Endothelial cell (in vitro differentiated cells): ENCODE measurements at regions not wholly inside any gene's neighbourhood (a gene's known extent, or its start where the extent isn't known, plus 50 kb on each side); places are given as distances from the start of the nearest gene placed in this dataset.
"Not testable (repeated sequence)": the region's sequence is repeated elsewhere in the genome, so short reads cannot be mapped to it uniquely, and the experiment has no call there.

Source experiments
- DNase-seq: peaks from one replicate; pipeline ENCODE4 v3.0.0; 2021; ENCODE audit warnings: low spot score
- H3K27ac Mint-ChIP-seq: one replicate; pipeline ENCODE4 v1.8.0; 2021; ENCODE audit warnings: mixed read lengths, inconsistent platforms; ENCODE audit not compliant: unreplicated experiment
- H3K27me3 Mint-ChIP-seq: one replicate; pipeline ENCODE4 v1.8.0; 2021; ENCODE audit warnings: mild to moderate bottlenecking, moderate library complexity, mixed read lengths, inconsistent platforms; ENCODE audit not compliant: unreplicated experiment
- H3K36me3 Mint-ChIP-seq: one replicate; pipeline ENCODE4 v1.8.0; 2021; ENCODE audit warnings: mild to moderate bottlenecking, low read depth, mixed read lengths, inconsistent platforms; ENCODE audit not compliant: unreplicated experiment
- H3K4me1 Mint-ChIP-seq: one replicate; pipeline ENCODE4 v1.8.0; 2021; ENCODE audit warnings: mild to moderate bottlenecking, mixed read lengths, inconsistent platforms; ENCODE audit not compliant: unreplicated experiment
- H3K4me3 Mint-ChIP-seq: one replicate; pipeline ENCODE4 v1.8.0; 2021; ENCODE audit warnings: mild to moderate bottlenecking, mixed read lengths, inconsistent platforms; ENCODE audit not compliant: unreplicated experiment
- H3K9me3 Mint-ChIP-seq: one replicate; pipeline ENCODE4 v1.8.0; 2021; ENCODE audit warnings: mixed read lengths, inconsistent platforms; ENCODE audit not compliant: unreplicated experiment
- TF ChIP-seq, protein P1 (sequence below): fragments of 200-600 bp; sonication (generic); IDR thresholded peaks from one replicate; pipeline ENCODE4 v1.5.0; 2021; ENCODE audit warnings: antibody characterized with exemption; ENCODE audit not compliant: unreplicated experiment

DNA sequence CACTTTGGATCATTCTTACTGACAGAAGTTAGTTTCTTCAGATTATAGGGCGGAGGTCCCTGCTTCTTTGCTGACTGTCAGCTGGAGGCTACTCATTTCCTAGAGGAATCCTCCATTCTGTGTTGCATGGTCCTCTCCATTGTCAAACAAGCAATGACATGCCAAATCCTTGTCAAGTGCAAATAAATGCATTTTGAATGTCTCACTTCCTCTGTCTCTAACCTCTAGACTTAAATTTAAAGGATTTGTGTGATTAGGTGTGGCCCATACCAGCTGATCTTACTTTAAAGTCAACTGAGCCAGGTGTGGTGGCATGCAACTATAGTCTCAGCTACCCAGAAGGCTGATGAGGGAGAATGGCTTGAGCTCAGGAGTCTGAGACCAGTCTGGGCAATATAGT lies 458.4 kb upstream of the CCDC179 start:
- no peak for DNase-seq
- H3K27ac Mint-ChIP-seq: no peak overlapping the region
- H3K36me3 Mint-ChIP-seq: peaks cover 13% of the 10 kb centered on the region
- H3K4me3 Mint-ChIP-seq: no peak overlapping the region
- no peaks in the 10 kb centered on the region for H3K27me3 Mint-ChIP-seq
- H3K4me1 Mint-ChIP-seq: peaks cover 4% of the 10 kb centered on the region
- TF ChIP-seq, protein P1, sequence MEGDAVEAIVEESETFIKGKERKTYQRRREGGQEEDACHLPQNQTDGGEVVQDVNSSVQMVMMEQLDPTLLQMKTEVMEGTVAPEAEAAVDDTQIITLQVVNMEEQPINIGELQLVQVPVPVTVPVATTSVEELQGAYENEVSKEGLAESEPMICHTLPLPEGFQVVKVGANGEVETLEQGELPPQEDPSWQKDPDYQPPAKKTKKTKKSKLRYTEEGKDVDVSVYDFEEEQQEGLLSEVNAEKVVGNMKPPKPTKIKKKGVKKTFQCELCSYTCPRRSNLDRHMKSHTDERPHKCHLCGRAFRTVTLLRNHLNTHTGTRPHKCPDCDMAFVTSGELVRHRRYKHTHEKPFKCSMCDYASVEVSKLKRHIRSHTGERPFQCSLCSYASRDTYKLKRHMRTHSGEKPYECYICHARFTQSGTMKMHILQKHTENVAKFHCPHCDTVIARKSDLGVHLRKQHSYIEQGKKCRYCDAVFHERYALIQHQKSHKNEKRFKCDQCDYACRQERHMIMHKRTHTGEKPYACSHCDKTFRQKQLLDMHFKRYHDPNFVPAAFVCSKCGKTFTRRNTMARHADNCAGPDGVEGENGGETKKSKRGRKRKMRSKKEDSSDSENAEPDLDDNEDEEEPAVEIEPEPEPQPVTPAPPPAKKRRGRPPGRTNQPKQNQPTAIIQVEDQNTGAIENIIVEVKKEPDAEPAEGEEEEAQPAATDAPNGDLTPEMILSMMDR: no peak
- peaks cover 10% of the 10 kb centered on the region for H3K9me3 Mint-ChIP-seq

DNA sequence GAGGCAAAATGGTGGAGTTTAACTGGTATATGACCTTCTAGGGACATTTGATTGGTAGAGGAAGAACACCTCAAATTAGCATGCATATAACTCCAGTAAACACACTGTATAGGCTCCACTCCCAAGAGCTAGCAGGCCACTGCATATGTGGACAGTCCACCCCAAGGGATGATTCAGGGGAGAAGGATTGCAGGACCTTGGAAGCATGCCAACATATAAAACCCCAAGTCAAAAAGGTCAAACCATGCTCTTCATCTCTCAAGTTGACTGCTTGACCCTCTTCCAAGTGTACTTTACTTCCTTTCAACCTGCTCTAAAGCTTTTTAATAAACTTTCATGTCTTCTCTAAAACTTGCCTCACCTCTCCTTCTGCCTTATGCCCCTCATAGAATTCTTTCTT lies 459.9 kb upstream of the CCDC179 start:
- Mint-ChIP-seq H3K4me3 (peak overlapping the region; percentile 60), H3K9me3 (peaks cover 13% of the 10 kb centered on the region), H3K27me3 (no peaks in the 10 kb centered on the region), H3K27ac (no peak overlapping the region), H3K4me1 (no peaks in the 10 kb centered on the region), H3K36me3 (peaks cover 13% of the 10 kb centered on the region)
- DNase-seq: no peak
- TF ChIP-seq, protein P1: no peak

DNA sequence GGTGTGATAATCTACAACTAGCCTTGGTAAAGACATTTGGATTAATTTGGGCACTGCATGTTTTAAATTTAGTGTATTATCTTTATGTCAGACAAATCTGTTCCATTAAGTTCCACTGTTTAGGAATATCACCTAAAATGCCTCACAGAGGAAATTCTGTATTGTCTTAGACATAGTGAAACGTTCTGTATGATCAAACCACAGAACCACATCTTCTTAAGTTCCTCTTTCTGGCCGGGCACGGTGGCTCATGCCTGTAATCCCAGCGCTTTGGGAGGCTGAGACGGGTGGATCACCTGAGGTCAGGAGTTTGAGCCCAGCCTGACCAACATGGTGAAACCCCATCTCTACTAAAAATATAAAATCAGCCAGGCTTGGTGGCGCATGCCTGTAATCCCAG lies 475.3 kb upstream of the CCDC179 start:
- H3K4me3 Mint-ChIP-seq, H3K27me3 Mint-ChIP-seq, H3K36me3 Mint-ChIP-seq, H3K27ac Mint-ChIP-seq, DNase-seq, H3K4me1 Mint-ChIP-seq, H3K9me3 Mint-ChIP-seq: not testable (repeated sequence)

DNA sequence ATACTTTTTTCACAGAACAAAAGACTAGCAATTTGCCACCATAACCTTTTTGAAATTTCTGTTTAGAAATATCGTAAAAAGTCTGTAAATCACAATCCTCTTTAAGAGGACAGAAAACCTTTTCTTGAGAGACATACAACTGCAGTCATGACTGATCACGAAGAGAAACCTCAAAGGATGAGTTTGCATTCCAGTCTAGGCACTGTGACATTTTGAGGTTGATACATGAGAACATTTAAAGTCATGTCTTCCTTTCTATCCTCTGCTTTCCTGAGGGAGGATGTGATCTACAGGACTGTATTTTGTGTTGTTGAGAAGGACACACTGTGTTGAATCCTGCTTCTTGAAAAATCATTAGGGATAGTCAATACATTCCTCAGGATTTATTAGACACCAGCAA lies 476.7 kb upstream of the CCDC179 start:
- Mint-ChIP-seq H3K9me3 (no peaks in the 10 kb centered on the region), H3K4me3 (no peak overlapping the region), H3K36me3 (no peaks in the 10 kb centered on the region), H3K4me1 (peaks cover 5% of the 10 kb centered on the region), H3K27me3 (no peaks in the 10 kb centered on the region), H3K27ac (no peak overlapping the region)
- DNase-seq: no peak
- TF ChIP-seq, protein P1: no peak

DNA sequence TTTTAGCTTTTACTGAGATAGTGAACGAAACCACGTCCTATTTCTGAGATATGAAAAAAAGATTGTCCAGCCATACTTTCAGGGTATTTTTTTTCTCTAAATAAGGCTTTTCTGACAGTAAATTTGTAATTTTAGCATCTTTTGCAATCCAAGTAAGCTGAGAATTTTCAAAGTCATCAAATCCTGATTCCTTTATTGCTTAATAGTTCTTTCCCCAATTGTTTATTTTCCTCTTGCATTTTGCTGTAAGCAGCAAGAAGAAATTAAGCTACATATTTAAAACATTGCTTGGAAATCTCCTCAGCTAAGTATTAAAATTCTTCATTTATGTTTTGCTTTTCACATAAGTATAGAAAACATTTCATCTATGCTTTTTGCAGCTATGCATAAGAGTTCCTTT lies 493.3 kb upstream of the CCDC179 start:
- Mint-ChIP-seq H3K27ac (no peak overlapping the region), H3K4me3 (no peak overlapping the region), H3K4me1 (peaks cover 6% of the 10 kb centered on the region), H3K9me3 (no peaks in the 10 kb centered on the region), H3K27me3 (no peaks in the 10 kb centered on the region), H3K36me3 (no peaks in the 10 kb centered on the region)
- no peak for DNase-seq
- TF ChIP-seq, protein P1: no peak

DNA sequence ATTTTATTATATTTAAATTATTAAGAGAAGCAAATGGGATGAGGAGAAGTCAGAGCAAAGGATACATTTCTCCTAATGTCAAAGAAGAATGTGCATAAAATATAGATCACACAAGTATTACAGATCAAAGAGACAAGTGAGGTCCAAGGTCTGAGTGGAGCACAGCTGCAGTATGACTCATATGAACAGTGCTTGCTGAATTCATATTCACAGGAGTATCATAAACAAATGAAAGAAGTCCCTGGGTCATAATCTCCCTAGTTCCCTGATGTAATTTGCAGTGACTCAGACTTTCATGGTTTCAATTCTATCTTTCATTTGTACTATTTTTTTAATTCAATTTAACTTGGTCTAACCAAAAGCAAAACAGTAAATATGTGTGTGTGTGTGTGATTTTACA lies 499.0 kb upstream of the CCDC179 start:
- TF ChIP-seq, protein P1: no peak
- H3K27ac Mint-ChIP-seq: no peak overlapping the region
- H3K4me1 Mint-ChIP-seq: no peaks in the 10 kb centered on the region
- H3K27me3 Mint-ChIP-seq: peaks cover 1% of the 10 kb centered on the region
- no peaks in the 10 kb centered on the region for H3K36me3 Mint-ChIP-seq
- no peak for DNase-seq
- no peaks in the 10 kb centered on the region for H3K9me3 Mint-ChIP-seq
- H3K4me3 Mint-ChIP-seq: no peak overlapping the region
